GM18907 (cell line): ENCODE measurements at regions not wholly inside any gene's neighbourhood (a gene's known extent, or its start where the extent isn't known, plus 50 kb on each side); places are given as distances from the start of the nearest gene placed in this dataset.
"Not testable (repeated sequence)": the region's sequence is repeated elsewhere in the genome, so short reads cannot be mapped to it uniquely, and the experiment has no call there.

ENCODE experiments used
- ATAC-seq: cut with Tn5 transposase; IDR thresholded peaks from one replicate; pipeline ENCODE4 v1.9.1; 2021; ENCODE audit warnings: mild to moderate bottlenecking, moderate library complexity; ENCODE audit not compliant: unreplicated experiment

- no peak for ATAC-seq
Measured at GRCh38 chr6:155584006-155584405, 128.4 kb upstream of the NOX3 start.

GRCh38 chr6:155582016-155582991 lies 126.7 kb upstream of the NOX3 start:
- ATAC-seq: no peak

GRCh38 chr6:155580904-155581303 lies 125.3 kb upstream of the NOX3 start:
- ATAC-seq: no peak

- ATAC-seq: no peak
Measured at GRCh38 chr6:155578251-155578650, 122.6 kb upstream of the NOX3 start.

- ATAC-seq: no peak
Measured at GRCh38 chr6:155561966-155562364, 106.3 kb upstream of the NOX3 start.

- ATAC-seq: no peak
Measured at GRCh38 chr6:155561257-155561965, 105.8 kb upstream of the NOX3 start.

- ATAC-seq: no peak
Measured at GRCh38 chr6:155549928-155550327, 94.3 kb upstream of the NOX3 start.

GRCh38 chr6:155549028-155549798 lies 93.6 kb upstream of the NOX3 start:
- ATAC-seq: no peak

GRCh38 chr6:155548576-155548975 lies 92.9 kb upstream of the NOX3 start:
- ATAC-seq: no peak

- ATAC-seq: no peak
Measured at GRCh38 chr6:155544677-155545076, 89.0 kb upstream of the NOX3 start.

GRCh38 chr6:155543166-155543847 lies 87.7 kb upstream of the NOX3 start:
- ATAC-seq: no peak

GRCh38 chr6:155542036-155542435 lies 86.4 kb upstream of the NOX3 start:
- no peak for ATAC-seq

- no peak for ATAC-seq
Measured at GRCh38 chr6:155538708-155539390, 83.2 kb upstream of the NOX3 start.

- ATAC-seq: no peak
Measured at GRCh38 chr6:155534678-155535077, 79.0 kb upstream of the NOX3 start.

- no peak for ATAC-seq
Measured at GRCh38 chr6:155530219-155530834, 74.7 kb upstream of the NOX3 start.

GRCh38 chr6:155529814-155530213 lies 74.2 kb upstream of the NOX3 start:
- not testable (repeated sequence) for ATAC-seq

- no peak for ATAC-seq
Measured at GRCh38 chr6:155528982-155529453, 73.4 kb upstream of the NOX3 start.

- ATAC-seq: no peak
Measured at GRCh38 chr6:155528335-155528734, 72.7 kb upstream of the NOX3 start.

GRCh38 chr6:155527443-155527842 lies 71.8 kb upstream of the NOX3 start:
- no peak for ATAC-seq
